CD14-positive monocyte (primary cell): ENCODE measurements at regions not wholly inside any gene's neighbourhood (a gene's known extent, or its start where the extent isn't known, plus 50 kb on each side); places are given as distances from the start of the nearest gene placed in this dataset.

Experiments used
- DNase-seq, 3 donors: peaks; one replicate each; pipeline ENCODE4 v3.0.0-alpha.2; 2011 to 2022
- H2AFZ ChIP-seq: 2 replicates; pipeline ENCODE4 v1.6.0; 2012; ENCODE audit warnings: mild to moderate bottlenecking, low read depth, low read length, inconsistent platforms; ENCODE audit not compliant: insufficient read depth, poor library complexity, severe bottlenecking
- H3K27ac ChIP-seq, 2 donors: 1 replicate in 1 of 2; 2 replicates in 1 of 2; pipeline ENCODE4 v1.5.1; 2012 to 2013; ENCODE audit warnings: low read length in 2 of 2, control low read depth in 1 of 2, inconsistent platforms in 1 of 2, low read depth in 1 of 2, mild to moderate bottlenecking in 1 of 2
- H3K27me3 ChIP-seq, 2 donors: one replicate each; pipeline versions ENCODE4 v1.6.0 to v1.6.1; 2011 to 2013; ENCODE audit warnings: low read length in 2 of 2; ENCODE audit not compliant: control insufficient read depth in 2 of 2, insufficient read depth in 2 of 2
- H3K36me3 ChIP-seq, 2 donors: replicated peaks in 1 of 2; 1 replicate in 1 of 2; 2 replicates in 1 of 2; pipeline versions ENCODE4 v1.5.1 to v1.6.1; 2012 to 2013; ENCODE audit warnings: low read length in 2 of 2, control low read depth in 1 of 2, inconsistent platforms in 1 of 2, mild to moderate bottlenecking in 1 of 2; ENCODE audit not compliant: insufficient read depth in 2 of 2, control insufficient read depth in 1 of 2
- H3K4me1 ChIP-seq, 2 donors: 1 replicate in 1 of 2; 2 replicates in 1 of 2; pipeline versions ENCODE4 v1.5.1 to v1.6.1; 2012 to 2013; ENCODE audit warnings: low read length in 2 of 2, control low read depth in 1 of 2, inconsistent platforms in 1 of 2, mild to moderate bottlenecking in 1 of 2, moderate library complexity in 1 of 2; ENCODE audit not compliant: insufficient read depth in 2 of 2, control insufficient read depth in 1 of 2
- H3K4me2 ChIP-seq: replicated peaks from 2 replicates; pipeline ENCODE3; 2012; ENCODE audit warnings: low read length, moderate library complexity, mild to moderate bottlenecking; ENCODE audit not compliant: poor library complexity, severe bottlenecking; ENCODE audit errors: extremely low read depth
- H3K4me3 ChIP-seq, 3 experiments: fragments of 200-600 bp in 1 of 3; sonication (generic) in 1 of 3; replicated peaks in 1 of 3; 1 replicate in 2 of 3; 2 replicates in 1 of 3; pipeline ENCODE4 v1.5.1; 2011 to 2013; ENCODE audit warnings: low read length in 3 of 3, mild to moderate bottlenecking in 3 of 3, control low read depth in 2 of 3, low read depth in 2 of 3, inconsistent platforms in 1 of 3, moderate library complexity in 1 of 3
- H3K79me2 ChIP-seq: 2 replicates; pipeline ENCODE4 v1.6.0; 2012; ENCODE audit warnings: mild to moderate bottlenecking, control low read depth, inconsistent platforms, low read length, moderate library complexity; ENCODE audit not compliant: insufficient read depth
- H3K9ac ChIP-seq: 2 replicates; pipeline ENCODE4 v1.6.0; 2017; ENCODE audit warnings: low read length, mild to moderate bottlenecking; ENCODE audit not compliant: insufficient read depth, poor library complexity, severe bottlenecking
- H3K9me3 ChIP-seq, 2 donors: replicated peaks in 1 of 2; 1 replicate in 1 of 2; 2 replicates in 1 of 2; pipeline versions ENCODE4 v1.5.1 to v1.6.1; 2012 to 2013; ENCODE audit warnings: low read length in 2 of 2, control low read depth in 1 of 2; ENCODE audit not compliant: control insufficient read depth in 1 of 2, insufficient read depth in 1 of 2
- H4K20me1 ChIP-seq: 2 replicates; pipeline ENCODE4 v1.6.0; 2012; ENCODE audit warnings: mild to moderate bottlenecking, low read length, control low read depth, moderate library complexity; ENCODE audit not compliant: insufficient read depth
- H3K27ac Mint-ChIP-seq, 7 donors: one replicate each; pipeline ENCODE4 v1.8.0; 2020; ENCODE audit warnings: mild to moderate bottlenecking in 7 of 7, mixed read lengths in 7 of 7, moderate library complexity in 6 of 7, inconsistent platforms in 2 of 7
- H3K27me3 Mint-ChIP-seq, 3 donors: one replicate each; pipeline ENCODE4 v1.8.0; 2021 to 2022; ENCODE audit warnings: low read depth in 3 of 3, mild to moderate bottlenecking in 3 of 3, mixed read lengths in 3 of 3, moderate library complexity in 3 of 3, inconsistent platforms in 1 of 3
- H3K36me3 Mint-ChIP-seq, 2 donors: one replicate each; pipeline ENCODE4 v1.8.0; 2020; ENCODE audit warnings: mixed read lengths in 2 of 2, inconsistent platforms in 1 of 2, mild to moderate bottlenecking in 1 of 2
- H3K4me1 Mint-ChIP-seq: one replicate; pipeline ENCODE4 v1.8.0; 2020; ENCODE audit warnings: mild to moderate bottlenecking, mixed read lengths
- H3K4me3 Mint-ChIP-seq, 2 donors: one replicate each; pipeline ENCODE4 v1.8.0; 2020; ENCODE audit warnings: mild to moderate bottlenecking in 2 of 2, mixed read lengths in 2 of 2, moderate library complexity in 1 of 2
- H3K9me3 Mint-ChIP-seq, 7 donors: one replicate each; pipeline ENCODE4 v1.8.0; 2020 to 2022; ENCODE audit warnings: mixed read lengths in 7 of 7, mild to moderate bottlenecking in 6 of 7, moderate library complexity in 6 of 7, inconsistent platforms in 2 of 7
- WGBS: methylation state at CpG from one replicate; pipeline ENCODE4 v1.1.5; 2013; ENCODE audit warnings: missing lambda C conversion rate; ENCODE audit not compliant: insufficient coverage; 5-methylcytosine and 5-hydroxymethylcytosine counted together
- intact Hi-C, 2 donors: fragments of 100-400 bp; cut with micrococcal nuclease; formaldehyde crosslinking; loops; one replicate each; pipeline versions ENCODE4 v1.15.0 to v1.15.1; 2023
- TF ChIP-seq, protein P1 (sequence below): fragments of 200-600 bp; IDR thresholded peaks from one replicate; pipeline ENCODE4 v1.8.0; 2022; ENCODE audit warnings: antibody characterized with exemption, mild to moderate bottlenecking

DNA sequence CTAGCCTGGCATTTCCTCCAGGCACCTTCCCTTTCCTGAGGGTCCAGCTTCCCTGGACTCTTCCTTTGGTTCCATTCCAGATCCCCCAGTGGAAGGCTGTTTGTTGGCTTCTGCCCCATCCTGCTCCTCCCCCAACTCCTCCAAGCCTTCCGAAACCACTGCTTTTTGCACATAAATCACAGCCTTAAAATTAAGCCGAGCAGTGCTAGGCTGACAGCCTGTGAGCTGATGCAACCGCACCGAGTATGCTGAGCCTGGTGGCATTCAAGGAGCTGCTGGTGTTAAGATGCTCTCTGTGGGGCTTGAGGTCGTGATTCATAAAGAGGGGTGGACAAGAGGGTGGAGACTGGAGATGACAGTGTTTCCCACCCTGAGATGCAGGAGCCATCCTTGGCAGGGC lies 266.6 kb upstream of the C1orf174 start:
- no peaks in the 10 kb centered on the region for H3K27me3 ChIP-seq
- no peak overlapping the region for H3K4me3 ChIP-seq
- no peaks in the 10 kb centered on the region for H3K9me3 ChIP-seq
- H4K20me1 ChIP-seq = no peaks in the 10 kb centered on the region
- no peaks in the 10 kb centered on the region for H3K79me2 ChIP-seq
- peaks cover 1 to 5% (median 5%) of the 10 kb centered on the region in 3 donors for H3K27me3 Mint-ChIP-seq
- H3K36me3 Mint-ChIP-seq = no peaks in the 10 kb centered on the region
- no peak overlapping the region for H3K9ac ChIP-seq
- no peaks in the 10 kb centered on the region for H3K4me1 Mint-ChIP-seq
- H3K4me3 Mint-ChIP-seq = no peak overlapping the region
- DNase-seq = no peak
- TF ChIP-seq, protein P1, sequence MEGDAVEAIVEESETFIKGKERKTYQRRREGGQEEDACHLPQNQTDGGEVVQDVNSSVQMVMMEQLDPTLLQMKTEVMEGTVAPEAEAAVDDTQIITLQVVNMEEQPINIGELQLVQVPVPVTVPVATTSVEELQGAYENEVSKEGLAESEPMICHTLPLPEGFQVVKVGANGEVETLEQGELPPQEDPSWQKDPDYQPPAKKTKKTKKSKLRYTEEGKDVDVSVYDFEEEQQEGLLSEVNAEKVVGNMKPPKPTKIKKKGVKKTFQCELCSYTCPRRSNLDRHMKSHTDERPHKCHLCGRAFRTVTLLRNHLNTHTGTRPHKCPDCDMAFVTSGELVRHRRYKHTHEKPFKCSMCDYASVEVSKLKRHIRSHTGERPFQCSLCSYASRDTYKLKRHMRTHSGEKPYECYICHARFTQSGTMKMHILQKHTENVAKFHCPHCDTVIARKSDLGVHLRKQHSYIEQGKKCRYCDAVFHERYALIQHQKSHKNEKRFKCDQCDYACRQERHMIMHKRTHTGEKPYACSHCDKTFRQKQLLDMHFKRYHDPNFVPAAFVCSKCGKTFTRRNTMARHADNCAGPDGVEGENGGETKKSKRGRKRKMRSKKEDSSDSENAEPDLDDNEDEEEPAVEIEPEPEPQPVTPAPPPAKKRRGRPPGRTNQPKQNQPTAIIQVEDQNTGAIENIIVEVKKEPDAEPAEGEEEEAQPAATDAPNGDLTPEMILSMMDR = no peak
- H3K4me2 ChIP-seq = no peak overlapping the region
- no peak overlapping the region for H2AFZ ChIP-seq
- no peak overlapping the region for H3K27ac Mint-ChIP-seq
- WGBS = 10% methylated on average over 4 of the region's 5 CpGs
- intact Hi-C loops = no loop called here
- no peak overlapping the region for H3K27ac ChIP-seq
- H3K9me3 Mint-ChIP-seq = peaks cover 0 to 3% (median 0%) of the 10 kb centered on the region in 7 donors
- no peaks in the 10 kb centered on the region for H3K36me3 ChIP-seq
- H3K4me1 ChIP-seq = no peaks in the 10 kb centered on the region

DNA sequence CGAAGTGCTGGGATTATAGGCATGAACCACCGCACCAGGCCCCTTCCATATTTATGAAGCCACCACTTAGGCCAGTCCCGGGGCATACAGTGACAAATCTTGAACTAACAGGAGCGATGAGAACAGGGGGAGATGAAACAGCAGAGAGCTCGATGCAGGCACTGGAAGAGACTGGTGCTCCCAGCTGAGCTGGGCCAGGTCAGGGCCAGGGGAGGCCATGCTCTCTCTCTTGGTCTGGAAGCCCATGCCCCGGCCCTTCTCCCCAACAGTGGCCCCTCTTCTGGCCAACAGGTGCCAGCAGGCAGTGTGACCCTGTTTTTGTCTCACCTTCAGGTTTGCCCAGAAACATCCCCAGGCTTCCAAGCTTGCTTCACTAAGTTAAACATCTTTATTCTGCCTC lies 269.9 kb upstream of the C1orf174 start:
- intact Hi-C loops = no loop called here
- H2AFZ ChIP-seq = no peak overlapping the region
- Mint-ChIP-seq H3K9me3 (peaks cover 0 to 3% (median 0%) of the 10 kb centered on the region in 7 donors), H3K36me3 (no peaks in the 10 kb centered on the region), H3K4me1 (no peaks in the 10 kb centered on the region), H3K27me3 (peaks cover 2 to 7% (median 4%) of the 10 kb centered on the region in 3 donors), H3K27ac (no peak overlapping the region), H3K4me3 (no peak overlapping the region)
- no peaks in the 10 kb centered on the region for H3K9me3 ChIP-seq
- DNase-seq = no peak
- H3K4me3 ChIP-seq = no peak overlapping the region
- no peaks in the 10 kb centered on the region for H3K36me3 ChIP-seq
- H3K4me2 ChIP-seq = no peak overlapping the region
- no peaks in the 10 kb centered on the region for H3K4me1 ChIP-seq
- H3K79me2 ChIP-seq = no peaks in the 10 kb centered on the region
- no peaks in the 10 kb centered on the region for H3K27me3 ChIP-seq
- H3K27ac ChIP-seq = no peak overlapping the region
- WGBS = 97% methylated on average over 6 of the region's 6 CpGs
- TF ChIP-seq, protein P1 = no peak
- H4K20me1 ChIP-seq = no peaks in the 10 kb centered on the region
- H3K9ac ChIP-seq = no peak overlapping the region
